ENCODE measurements at regions not wholly inside any gene's neighbourhood (a gene's known extent, or its start where the extent isn't known, plus 50 kb on each side); places are given as distances from the start of the nearest gene placed in this dataset.

- 75 to 76% methylated on average over 13 of the region's 13 CpGs for WGBS, 2 experiments (ENCODE audit: low coverage in 1 of 2, low lambda C conversion rate in 2 of 2, missing lambda C conversion rate in 2 of 2)
- H3K27me3 ChIP-seq (replicated peaks; ENCODE audit: insufficient read depth), result peaks cover 13% of the 10 kb centered on the region; the same call in 1 of the 2 replicates
- H4K20me1 ChIP-seq (ENCODE audit: insufficient read depth), result no peaks in the 10 kb centered on the region
- no peaks in the 10 kb centered on the region for H3K4me1 ChIP-seq (ENCODE audit: insufficient read depth)
- in situ Hi-C loops (cut with MboI), result no loop called here
- no peak for DNase-seq
- H3K36me3 ChIP-seq (ENCODE audit: low read depth), result no peaks in the 10 kb centered on the region
- H3K27ac ChIP-seq, result no peak overlapping the region
- no peaks in the 10 kb centered on the region for H3K9me3 ChIP-seq (ENCODE audit: low read depth)
- H3K79me2 ChIP-seq (ENCODE audit: insufficient read depth), result no peaks in the 10 kb centered on the region
- TF ChIP-seq EZH2phosphoT487 (IDR thresholded peaks at IDR 0.05; ENCODE audit: insufficient read depth, low read depth) (no peak), EZH2 (IDR thresholded peaks at IDR 0.05; ENCODE audit: insufficient read depth, poor library complexity, severe bottlenecking) (no peak)
- no peak overlapping the region for H3K9ac ChIP-seq
- no peak overlapping the region for H2AFZ ChIP-seq
- H3K4me2 ChIP-seq (ENCODE audit: unreplicated experiment), result no peak overlapping the region
- no peak overlapping the region for H3K4me3 ChIP-seq
- H3K9me2 ChIP-seq (ENCODE audit: insufficient read depth), result no peaks in the 10 kb centered on the region
- H3F3A ChIP-seq (ENCODE audit: insufficient read depth), result no peaks in the 10 kb centered on the region
These were observed 295.7 kb upstream of the TSHZ2 start for GRCh38 chr20:52676283-52676995.

- WGBS, 2 experiments (ENCODE audit: low coverage in 1 of 2, low lambda C conversion rate in 2 of 2, missing lambda C conversion rate in 2 of 2), result 61 to 67% methylated on average over 4 of the region's 4 CpGs
- TF ChIP-seq EZH2 (IDR thresholded peaks at IDR 0.05; ENCODE audit: insufficient read depth, poor library complexity, severe bottlenecking) (no peak), EZH2phosphoT487 (IDR thresholded peaks at IDR 0.05; ENCODE audit: insufficient read depth, low read depth) (no peak)
- H3K27ac ChIP-seq, result no peak overlapping the region
- H3K4me2 ChIP-seq (ENCODE audit: unreplicated experiment), result no peak overlapping the region
- H3K9me2 ChIP-seq (ENCODE audit: insufficient read depth), result no peaks in the 10 kb centered on the region
- no peak overlapping the region for H2AFZ ChIP-seq
- peaks cover 15% of the 10 kb centered on the region; the same call in 1 of the 2 replicates for H3K27me3 ChIP-seq (replicated peaks; ENCODE audit: insufficient read depth)
- H3K36me3 ChIP-seq (ENCODE audit: low read depth), result no peaks in the 10 kb centered on the region
- no peak for DNase-seq
- H3F3A ChIP-seq (ENCODE audit: insufficient read depth), result no peaks in the 10 kb centered on the region
- H3K9me3 ChIP-seq (ENCODE audit: low read depth), result no peaks in the 10 kb centered on the region
- H3K4me1 ChIP-seq (ENCODE audit: insufficient read depth), result no peaks in the 10 kb centered on the region
- no peak overlapping the region for H3K9ac ChIP-seq
- in situ Hi-C loops (cut with MboI), result no loop called here
- H3K4me3 ChIP-seq, result no peak overlapping the region
- no peaks in the 10 kb centered on the region for H4K20me1 ChIP-seq (ENCODE audit: insufficient read depth)
- no peaks in the 10 kb centered on the region for H3K79me2 ChIP-seq (ENCODE audit: insufficient read depth)
These were observed 296.8 kb upstream of the TSHZ2 start for GRCh38 chr20:52675375-52675774.

GRCh38 chr20:52668626-52669025 lies 303.5 kb upstream of the TSHZ2 start:
- no peaks in the 10 kb centered on the region for H3K9me3 ChIP-seq (ENCODE audit: low read depth)
- H3K4me1 ChIP-seq (ENCODE audit: insufficient read depth), result no peaks in the 10 kb centered on the region
- no peaks in the 10 kb centered on the region for H3K36me3 ChIP-seq (ENCODE audit: low read depth)
- H3K79me2 ChIP-seq (ENCODE audit: insufficient read depth), result no peaks in the 10 kb centered on the region
- H3K9me2 ChIP-seq (ENCODE audit: insufficient read depth), result no peaks in the 10 kb centered on the region
- H4K20me1 ChIP-seq (ENCODE audit: insufficient read depth), result no peaks in the 10 kb centered on the region
- H3K4me2 ChIP-seq (ENCODE audit: unreplicated experiment), result no peak overlapping the region
- H3K27me3 ChIP-seq (replicated peaks; ENCODE audit: insufficient read depth), result peaks cover 5% of the 10 kb centered on the region
- TF ChIP-seq EZH2phosphoT487 (IDR thresholded peaks at IDR 0.05; ENCODE audit: insufficient read depth, low read depth), result no peak
- TF ChIP-seq EZH2 (IDR thresholded peaks at IDR 0.05; ENCODE audit: insufficient read depth, poor library complexity, severe bottlenecking), result no peak
- no peak overlapping the region for H3K9ac ChIP-seq
- H3K4me3 ChIP-seq, result no peak overlapping the region
- H3F3A ChIP-seq (ENCODE audit: insufficient read depth), result no peaks in the 10 kb centered on the region
- DNase-seq, result no peak
- in situ Hi-C loops (cut with MboI), result no loop called here
- WGBS, 2 experiments (ENCODE audit: low coverage in 1 of 2, low lambda C conversion rate in 2 of 2, missing lambda C conversion rate in 2 of 2), result 43 to 49% methylated on average over 3 of the region's 3 CpGs
- H2AFZ ChIP-seq, result no peak overlapping the region
- H3K27ac ChIP-seq, result no peak overlapping the region

GRCh38 chr20:52667358-52667757 lies 304.8 kb upstream of the TSHZ2 start:
- H3K9ac ChIP-seq, result no peak overlapping the region
- no peak overlapping the region for H3K4me3 ChIP-seq
- 76 to 84% methylated on average over 5 of the region's 5 CpGs for WGBS, 2 experiments (ENCODE audit: low coverage in 1 of 2, low lambda C conversion rate in 2 of 2, missing lambda C conversion rate in 2 of 2)
- H3K4me1 ChIP-seq (ENCODE audit: insufficient read depth), result no peaks in the 10 kb centered on the region
- no peaks in the 10 kb centered on the region for H3K9me2 ChIP-seq (ENCODE audit: insufficient read depth)
- in situ Hi-C loops (cut with MboI), result no loop called here
- peaks cover 5% of the 10 kb centered on the region for H3K27me3 ChIP-seq (replicated peaks; ENCODE audit: insufficient read depth)
- no peaks in the 10 kb centered on the region for H3K9me3 ChIP-seq (ENCODE audit: low read depth)
- no peaks in the 10 kb centered on the region for H4K20me1 ChIP-seq (ENCODE audit: insufficient read depth)
- H3F3A ChIP-seq (ENCODE audit: insufficient read depth), result no peaks in the 10 kb centered on the region
- no peaks in the 10 kb centered on the region for H3K36me3 ChIP-seq (ENCODE audit: low read depth)
- H3K79me2 ChIP-seq (ENCODE audit: insufficient read depth), result no peaks in the 10 kb centered on the region
- DNase-seq, result no peak
- H3K27ac ChIP-seq, result no peak overlapping the region
- H3K4me2 ChIP-seq (ENCODE audit: unreplicated experiment), result no peak overlapping the region
- TF ChIP-seq EZH2phosphoT487 (IDR thresholded peaks at IDR 0.05; ENCODE audit: insufficient read depth, low read depth) (no peak), EZH2 (IDR thresholded peaks at IDR 0.05; ENCODE audit: insufficient read depth, poor library complexity, severe bottlenecking) (no peak)
- no peak overlapping the region for H2AFZ ChIP-seq
